ENCODE measurements at regions not wholly inside any gene's neighbourhood (a gene's known extent, or its start where the extent isn't known, plus 50 kb on each side); places are given as distances from the start of the nearest gene placed in this dataset.

DNA sequence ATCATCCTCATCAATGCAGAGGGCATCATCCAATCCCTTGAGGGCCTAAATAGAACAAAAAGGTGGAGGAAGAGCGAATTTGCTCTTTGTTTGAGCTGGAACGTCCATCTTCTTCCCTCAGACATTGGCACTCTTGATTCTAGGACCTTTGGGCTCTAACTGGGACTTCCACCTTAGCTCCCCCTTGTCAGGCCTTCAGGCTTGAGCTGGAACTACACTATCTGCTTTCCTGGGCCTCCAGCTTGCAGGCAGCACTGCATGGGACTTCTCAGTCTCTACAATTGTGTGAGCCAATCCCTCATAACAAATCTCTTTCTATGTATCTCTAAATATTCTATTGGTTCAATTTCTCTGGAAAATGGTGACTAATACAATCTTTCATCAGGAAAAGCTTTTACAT lies 155.4 kb downstream of the MCHR2 start:
- H3K4me3 ChIP-seq (ENCODE audit: low read depth, low read length), result no peak overlapping the region
- TF ChIP-seq, protein P1, sequence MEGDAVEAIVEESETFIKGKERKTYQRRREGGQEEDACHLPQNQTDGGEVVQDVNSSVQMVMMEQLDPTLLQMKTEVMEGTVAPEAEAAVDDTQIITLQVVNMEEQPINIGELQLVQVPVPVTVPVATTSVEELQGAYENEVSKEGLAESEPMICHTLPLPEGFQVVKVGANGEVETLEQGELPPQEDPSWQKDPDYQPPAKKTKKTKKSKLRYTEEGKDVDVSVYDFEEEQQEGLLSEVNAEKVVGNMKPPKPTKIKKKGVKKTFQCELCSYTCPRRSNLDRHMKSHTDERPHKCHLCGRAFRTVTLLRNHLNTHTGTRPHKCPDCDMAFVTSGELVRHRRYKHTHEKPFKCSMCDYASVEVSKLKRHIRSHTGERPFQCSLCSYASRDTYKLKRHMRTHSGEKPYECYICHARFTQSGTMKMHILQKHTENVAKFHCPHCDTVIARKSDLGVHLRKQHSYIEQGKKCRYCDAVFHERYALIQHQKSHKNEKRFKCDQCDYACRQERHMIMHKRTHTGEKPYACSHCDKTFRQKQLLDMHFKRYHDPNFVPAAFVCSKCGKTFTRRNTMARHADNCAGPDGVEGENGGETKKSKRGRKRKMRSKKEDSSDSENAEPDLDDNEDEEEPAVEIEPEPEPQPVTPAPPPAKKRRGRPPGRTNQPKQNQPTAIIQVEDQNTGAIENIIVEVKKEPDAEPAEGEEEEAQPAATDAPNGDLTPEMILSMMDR (IDR thresholded peaks at IDR 0.05; ENCODE audit: borderline replicate concordance, insufficient read depth, low read depth, low read length), result no peak

DNA sequence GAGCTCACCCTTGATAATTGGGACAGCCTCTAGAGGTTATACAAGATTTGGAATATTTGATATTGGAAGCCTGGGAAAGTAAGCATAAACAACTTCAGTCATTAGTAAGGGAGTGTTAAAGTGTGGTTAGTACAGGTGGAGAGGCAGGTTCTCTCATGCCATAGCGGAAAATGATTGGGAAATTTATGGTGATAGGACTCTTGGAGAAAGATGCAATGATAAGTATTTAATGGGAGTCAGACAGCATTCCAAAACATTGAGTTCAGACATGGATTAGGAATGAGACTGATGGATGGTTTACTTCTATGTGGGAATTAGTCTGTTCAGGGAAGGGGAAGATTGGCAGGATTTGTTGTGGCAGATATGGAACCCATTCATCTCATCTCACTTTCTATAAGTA lies 152.7 kb downstream of the MCHR2 start:
- TF ChIP-seq, protein P1 (IDR thresholded peaks at IDR 0.05; ENCODE audit: borderline replicate concordance, insufficient read depth, low read depth, low read length), result no peak
- no peak overlapping the region for H3K4me3 ChIP-seq (ENCODE audit: low read depth, low read length)

DNA sequence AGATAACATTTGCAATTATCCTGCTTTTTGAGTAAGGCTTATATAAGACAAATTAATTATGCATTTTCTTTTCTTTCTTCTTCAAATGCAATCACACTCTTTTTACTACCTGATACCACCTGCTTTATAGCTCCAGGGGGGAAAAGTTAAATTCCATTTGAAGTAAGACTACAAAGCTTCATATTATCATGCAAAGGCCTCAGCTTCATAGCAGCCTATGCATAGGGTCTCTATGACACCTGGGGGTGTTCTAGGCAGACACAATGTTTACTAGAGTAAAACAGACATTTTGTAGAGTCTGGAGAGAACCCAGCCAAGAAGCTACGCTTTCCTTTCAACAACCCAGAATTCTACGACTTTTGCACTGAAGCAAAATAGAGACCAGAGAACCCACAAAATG lies 148.0 kb downstream of the MCHR2 start:
- TF ChIP-seq, protein P1 (IDR thresholded peaks at IDR 0.05; ENCODE audit: borderline replicate concordance, insufficient read depth, low read depth, low read length), result no peak
- no peak overlapping the region for H3K4me3 ChIP-seq (ENCODE audit: low read depth, low read length)

DNA sequence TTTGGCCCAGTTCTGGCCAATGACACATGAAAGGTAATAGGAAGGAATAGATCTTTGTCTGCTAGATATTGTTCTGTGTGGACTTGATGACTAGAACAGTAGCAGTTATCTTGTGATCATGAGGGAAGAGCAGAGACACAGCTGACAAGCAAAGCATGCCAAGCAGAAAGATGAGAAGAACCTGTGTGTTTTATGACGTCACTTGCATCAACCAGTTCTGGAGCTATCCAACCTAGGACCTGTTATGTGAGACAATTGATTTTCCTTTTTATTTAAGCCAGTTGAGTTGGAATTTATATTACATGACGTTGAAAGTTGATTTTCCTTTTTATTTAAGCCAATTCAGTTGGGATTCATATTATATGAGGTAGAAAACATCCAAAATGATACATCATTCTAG lies 143.2 kb downstream of the MCHR2 start:
- H3K4me3 ChIP-seq (ENCODE audit: low read depth, low read length), result no peak overlapping the region
- TF ChIP-seq, protein P1 (IDR thresholded peaks at IDR 0.05; ENCODE audit: borderline replicate concordance, insufficient read depth, low read depth, low read length), result no peak

DNA sequence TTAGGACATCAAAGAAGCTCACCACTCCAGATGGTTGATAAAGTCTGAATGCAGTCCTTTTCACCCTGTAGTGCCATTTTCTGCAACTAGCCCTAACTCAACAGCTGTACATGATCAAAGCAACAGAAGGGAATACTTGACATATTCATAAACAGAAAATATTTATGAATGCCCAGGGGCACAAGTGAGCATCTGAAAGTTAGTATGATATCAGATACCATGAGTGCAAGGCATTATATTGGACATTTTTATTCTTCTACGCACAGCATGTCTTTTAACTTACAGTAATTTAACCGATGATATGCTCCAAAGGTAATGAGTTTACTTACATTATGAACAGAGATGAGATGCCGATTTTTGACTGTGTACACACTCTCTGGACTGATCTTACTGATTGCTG lies 142.0 kb downstream of the MCHR2 start:
- TF ChIP-seq, protein P1 (IDR thresholded peaks at IDR 0.05; ENCODE audit: borderline replicate concordance, insufficient read depth, low read depth, low read length), result no peak
- H3K4me3 ChIP-seq (ENCODE audit: low read depth, low read length), result no peak overlapping the region

DNA sequence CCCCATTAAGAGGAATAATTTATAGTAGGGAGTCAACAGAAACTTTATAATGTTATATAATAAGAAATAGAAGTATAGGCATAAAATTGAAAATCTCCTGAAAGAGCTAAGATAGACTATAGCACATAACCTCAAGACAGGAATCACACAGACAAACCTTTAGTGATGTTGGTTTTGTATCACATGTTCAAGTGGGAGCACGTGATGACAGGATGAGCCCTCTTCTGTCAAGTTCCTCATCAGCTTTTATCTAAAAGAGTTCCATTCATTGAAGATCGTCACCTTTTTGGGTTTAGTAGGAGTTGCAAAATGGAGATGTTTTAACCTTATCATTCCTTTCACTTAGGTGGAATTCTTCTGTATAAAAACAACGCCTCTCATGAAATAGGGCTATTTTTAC lies 127.0 kb downstream of the MCHR2 start:
- TF ChIP-seq, protein P1 (IDR thresholded peaks at IDR 0.05; ENCODE audit: borderline replicate concordance, insufficient read depth, low read depth, low read length), result no peak
- no peak overlapping the region for H3K4me3 ChIP-seq (ENCODE audit: low read depth, low read length)

DNA sequence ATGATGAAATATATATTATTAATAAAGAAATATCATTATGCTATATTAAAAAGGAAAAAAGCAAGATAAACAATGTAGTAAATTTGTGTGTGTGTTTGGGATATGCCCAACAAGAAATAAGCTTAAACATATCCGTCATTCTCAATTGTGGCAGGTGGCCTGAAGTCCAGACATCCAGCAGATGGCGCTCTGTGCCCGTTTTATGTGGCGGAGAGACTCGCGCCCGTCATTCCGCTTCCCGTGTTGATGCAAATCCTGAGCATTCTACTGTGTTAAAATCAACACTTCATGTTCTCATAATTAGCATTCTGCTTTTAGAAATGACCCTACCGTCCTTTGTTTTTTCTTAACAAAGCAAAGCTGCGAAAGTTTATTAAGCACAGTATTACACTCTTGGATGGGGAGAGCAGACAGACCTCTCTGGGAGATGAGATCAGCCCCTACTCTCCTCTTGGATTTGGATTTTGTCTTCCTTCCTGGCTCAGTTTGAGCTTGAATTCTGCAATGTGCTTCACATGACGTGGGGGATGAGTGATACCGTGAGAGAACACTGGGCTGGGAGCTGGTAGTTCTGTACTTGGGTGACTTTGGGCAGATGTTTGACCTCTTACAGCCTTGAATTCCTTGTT lies 125.8 kb downstream of the MCHR2 start:
- no peak overlapping the region for H3K4me3 ChIP-seq (ENCODE audit: low read depth, low read length)
- TF ChIP-seq, protein P1 (IDR thresholded peaks at IDR 0.05; ENCODE audit: borderline replicate concordance, insufficient read depth, low read depth, low read length), result peak; percentile 73
